ENCODE measurements at regions not wholly inside any gene's neighbourhood (a gene's known extent, or its start where the extent isn't known, plus 50 kb on each side); places are given as distances from the start of the nearest gene placed in this dataset.

GRCh38 chr18:78151234-78151633, 828.4 kb upstream of the SALL3 start:
- DNase-seq: no peak
- no peak overlapping the region for H3K4me2 ChIP-seq (ENCODE audit: insufficient read depth, low read length)
- no peak for TF ChIP-seq CTCF (IDR thresholded peaks at IDR 0.05; ENCODE audit: borderline replicate concordance, extremely low read depth, low read length, poor library complexity, severe bottlenecking)
- no peak for TF ChIP-seq EZH2 (IDR thresholded peaks at IDR 0.05; ENCODE audit: borderline replicate concordance, low read depth, low read length, severe bottlenecking)
- no peaks in the 10 kb centered on the region for H3K27me3 ChIP-seq (ENCODE audit: insufficient read depth, low read length, poor library complexity)
- ATAC-seq (ENCODE audit: insufficient read depth, low read depth): no peak
- H4K20me1 ChIP-seq (ENCODE audit: insufficient read depth, low read length): no peaks in the 10 kb centered on the region
- H3K4me1 ChIP-seq (ENCODE audit: insufficient read depth, low read length): no peaks in the 10 kb centered on the region
- no peaks in the 10 kb centered on the region for H3K9me3 ChIP-seq (ENCODE audit: insufficient read depth, low read length, severe bottlenecking)
- no peak overlapping the region for H3K27ac ChIP-seq (ENCODE audit: low read length)
- no peaks in the 10 kb centered on the region for H3K79me2 ChIP-seq (ENCODE audit: insufficient read depth, low read length)
- no peak overlapping the region for H3K4me3 ChIP-seq (ENCODE audit: low read depth in 1 of 2, low read length in 2 of 2)
- H3K9ac ChIP-seq (ENCODE audit: low read depth, low read length): no peak overlapping the region
- H2AFZ ChIP-seq (ENCODE audit: low read depth, low read length): no peak overlapping the region
- no peaks in the 10 kb centered on the region for H3K36me3 ChIP-seq (ENCODE audit: insufficient read depth, low read length)

- Histone ChIP-seq H3K4me2 (ENCODE audit: insufficient read depth, low read length) (no peak overlapping the region), H4K20me1 (ENCODE audit: insufficient read depth, low read length) (no peaks in the 10 kb centered on the region), H3K4me1 (ENCODE audit: insufficient read depth, low read length) (no peaks in the 10 kb centered on the region), H3K79me2 (ENCODE audit: insufficient read depth, low read length) (no peaks in the 10 kb centered on the region), H3K27ac (ENCODE audit: low read length) (no peak overlapping the region), H3K9me3 (ENCODE audit: insufficient read depth, low read length, severe bottlenecking) (no peaks in the 10 kb centered on the region), H3K4me3 (ENCODE audit: low read depth in 1 of 2, low read length in 2 of 2) (no peak overlapping the region), H3K27me3 (ENCODE audit: insufficient read depth, low read length, poor library complexity) (no peaks in the 10 kb centered on the region), H3K9ac (ENCODE audit: low read depth, low read length) (no peak overlapping the region), H3K36me3 (ENCODE audit: insufficient read depth, low read length) (no peaks in the 10 kb centered on the region), H2AFZ (ENCODE audit: low read depth, low read length) (no peak overlapping the region)
- no peak for DNase-seq
- ATAC-seq (ENCODE audit: insufficient read depth, low read depth): no peak
- TF ChIP-seq EZH2 (IDR thresholded peaks at IDR 0.05; ENCODE audit: borderline replicate concordance, low read depth, low read length, severe bottlenecking): no peak
- TF ChIP-seq CTCF (IDR thresholded peaks at IDR 0.05; ENCODE audit: borderline replicate concordance, extremely low read depth, low read length, poor library complexity, severe bottlenecking): no peak
Observed at GRCh38 chr18:78151948-78152725, 827.5 kb upstream of the SALL3 start.

GRCh38 chr18:78153362-78153761, 826.3 kb upstream of the SALL3 start:
- Histone ChIP-seq H3K79me2 (ENCODE audit: insufficient read depth, low read length) (no peaks in the 10 kb centered on the region), H3K4me2 (ENCODE audit: insufficient read depth, low read length) (no peak overlapping the region), H3K9ac (ENCODE audit: low read depth, low read length) (no peak overlapping the region), H3K36me3 (ENCODE audit: insufficient read depth, low read length) (no peaks in the 10 kb centered on the region), H4K20me1 (ENCODE audit: insufficient read depth, low read length) (no peaks in the 10 kb centered on the region), H3K4me1 (ENCODE audit: insufficient read depth, low read length) (no peaks in the 10 kb centered on the region), H3K27ac (ENCODE audit: low read length) (no peak overlapping the region), H3K4me3 (ENCODE audit: low read depth in 1 of 2, low read length in 2 of 2) (no peak overlapping the region), H2AFZ (ENCODE audit: low read depth, low read length) (no peak overlapping the region), H3K9me3 (ENCODE audit: insufficient read depth, low read length, severe bottlenecking) (no peaks in the 10 kb centered on the region), H3K27me3 (ENCODE audit: insufficient read depth, low read length, poor library complexity) (no peaks in the 10 kb centered on the region)
- DNase-seq (no peak), ATAC-seq (ENCODE audit: insufficient read depth, low read depth) (no peak)
- TF ChIP-seq EZH2 (IDR thresholded peaks at IDR 0.05; ENCODE audit: borderline replicate concordance, low read depth, low read length, severe bottlenecking) (no peak), CTCF (IDR thresholded peaks at IDR 0.05; ENCODE audit: borderline replicate concordance, extremely low read depth, low read length, poor library complexity, severe bottlenecking) (no peak)

All from DND-41 (cell line).